D721Med (cell line): ENCODE measurements at regions not wholly inside any gene's neighbourhood (a gene's known extent, or its start where the extent isn't known, plus 50 kb on each side); places are given as distances from the start of the nearest gene placed in this dataset.
A peak's percentile ranks its signal among the peaks of the same experiment; 100 is the strongest.

Source experiments
- DNase-seq: peaks from one replicate; pipeline ENCODE4 v3.0.0; 2011; ENCODE audit warnings: low spot score; ENCODE audit not compliant: insufficient read length
- FAIRE-seq: peaks from 2 replicates; lab custom pipeline; 2011; peaks lifted over from hg19 to GRCh38; lab: Jason Lieb, UNC
- TF ChIP-seq, protein P1 (sequence below): IDR thresholded peaks from 2 replicates; pipeline ENCODE4 v1.5.1; 2012; ENCODE audit warnings: mild to moderate bottlenecking, control low read depth; ENCODE audit not compliant: insufficient read depth; ENCODE audit errors: missing control alignments

DNA sequence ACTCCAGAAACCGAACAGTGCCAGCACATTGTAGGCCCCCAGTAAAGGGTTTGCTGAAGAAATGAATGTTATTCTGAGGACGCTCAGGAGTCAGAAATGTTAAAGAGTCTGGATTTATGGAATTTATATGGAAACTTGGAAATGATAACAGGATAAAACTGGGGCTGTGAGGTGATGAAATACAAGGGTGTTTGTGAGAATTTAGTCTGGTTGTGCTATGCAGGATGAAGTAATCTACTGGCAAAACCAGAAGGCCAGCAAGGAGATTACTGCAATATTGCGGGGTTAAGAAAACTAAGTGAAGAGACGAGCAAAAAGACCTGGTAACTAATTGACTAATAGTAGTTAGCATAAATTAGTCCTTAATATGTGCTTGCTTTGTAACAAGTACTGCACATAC is 467.8 kb downstream of the ZEB2 start:
- DNase-seq (no peak), FAIRE-seq (no peak)
- TF ChIP-seq, protein P1, sequence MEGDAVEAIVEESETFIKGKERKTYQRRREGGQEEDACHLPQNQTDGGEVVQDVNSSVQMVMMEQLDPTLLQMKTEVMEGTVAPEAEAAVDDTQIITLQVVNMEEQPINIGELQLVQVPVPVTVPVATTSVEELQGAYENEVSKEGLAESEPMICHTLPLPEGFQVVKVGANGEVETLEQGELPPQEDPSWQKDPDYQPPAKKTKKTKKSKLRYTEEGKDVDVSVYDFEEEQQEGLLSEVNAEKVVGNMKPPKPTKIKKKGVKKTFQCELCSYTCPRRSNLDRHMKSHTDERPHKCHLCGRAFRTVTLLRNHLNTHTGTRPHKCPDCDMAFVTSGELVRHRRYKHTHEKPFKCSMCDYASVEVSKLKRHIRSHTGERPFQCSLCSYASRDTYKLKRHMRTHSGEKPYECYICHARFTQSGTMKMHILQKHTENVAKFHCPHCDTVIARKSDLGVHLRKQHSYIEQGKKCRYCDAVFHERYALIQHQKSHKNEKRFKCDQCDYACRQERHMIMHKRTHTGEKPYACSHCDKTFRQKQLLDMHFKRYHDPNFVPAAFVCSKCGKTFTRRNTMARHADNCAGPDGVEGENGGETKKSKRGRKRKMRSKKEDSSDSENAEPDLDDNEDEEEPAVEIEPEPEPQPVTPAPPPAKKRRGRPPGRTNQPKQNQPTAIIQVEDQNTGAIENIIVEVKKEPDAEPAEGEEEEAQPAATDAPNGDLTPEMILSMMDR: no peak

DNA sequence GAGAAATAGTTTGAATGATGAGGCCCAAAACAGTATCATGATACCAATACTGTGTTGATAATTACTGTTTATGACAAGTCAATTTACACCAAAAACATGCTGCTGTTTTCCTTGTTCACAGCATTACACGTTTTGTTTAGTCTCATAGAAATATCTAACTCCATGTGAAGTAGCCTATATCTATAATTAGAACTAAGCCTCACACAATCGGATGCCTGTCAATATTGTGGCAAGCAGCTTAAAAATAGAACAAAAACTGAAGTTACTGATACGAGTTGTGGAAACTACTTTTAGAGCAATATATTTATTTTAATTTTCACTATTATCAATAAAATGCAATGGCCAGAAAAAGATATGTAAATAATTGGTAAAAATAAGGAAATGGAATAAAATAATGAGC is 470.8 kb downstream of the ZEB2 start:
- DNase-seq: no peak
- TF ChIP-seq, protein P1: no peak
- FAIRE-seq: no peak

DNA sequence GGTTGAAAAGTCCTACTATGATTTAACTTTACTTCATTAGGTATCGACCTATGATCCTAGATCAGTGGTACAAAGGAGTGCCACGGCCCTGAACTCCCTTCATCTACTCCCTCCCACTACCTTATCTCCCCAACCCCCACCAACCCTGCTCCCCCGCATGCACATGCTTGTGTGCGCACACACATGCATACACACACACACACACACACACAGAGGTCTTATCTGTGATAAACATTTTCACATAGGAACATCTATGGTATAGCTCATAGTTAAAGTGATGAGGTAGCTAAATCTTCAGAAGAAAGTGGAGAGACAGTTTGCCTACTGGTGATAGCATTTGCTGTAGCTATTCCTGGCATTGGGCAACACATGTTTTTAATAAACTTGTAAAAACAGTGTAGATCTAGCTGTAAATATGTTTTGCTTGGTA is 471.3 kb downstream of the ZEB2 start:
- FAIRE-seq (no peak), DNase-seq (no peak)
- TF ChIP-seq, protein P1: no peak

DNA sequence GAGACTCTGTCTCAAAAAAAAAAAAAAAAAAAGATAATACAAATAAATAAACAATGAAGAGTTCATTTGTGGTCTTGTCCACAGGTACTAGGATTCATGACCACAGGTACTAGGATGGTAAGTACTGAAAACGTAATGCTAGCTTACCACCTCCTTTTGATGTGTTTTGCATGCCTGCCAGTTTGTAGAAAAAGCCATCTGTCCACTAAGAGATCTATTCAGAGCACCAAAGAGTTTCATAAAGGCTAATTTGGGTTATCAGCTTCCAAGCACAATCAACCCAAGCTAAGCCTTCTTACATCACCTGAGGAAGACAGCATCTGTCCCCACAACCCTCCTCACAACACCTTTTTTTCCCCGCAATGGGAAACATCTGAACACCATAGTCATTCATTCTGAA is 477.2 kb downstream of the ZEB2 start:
- FAIRE-seq: peak; percentile 48
- no peak for DNase-seq
- TF ChIP-seq, protein P1: no peak

DNA sequence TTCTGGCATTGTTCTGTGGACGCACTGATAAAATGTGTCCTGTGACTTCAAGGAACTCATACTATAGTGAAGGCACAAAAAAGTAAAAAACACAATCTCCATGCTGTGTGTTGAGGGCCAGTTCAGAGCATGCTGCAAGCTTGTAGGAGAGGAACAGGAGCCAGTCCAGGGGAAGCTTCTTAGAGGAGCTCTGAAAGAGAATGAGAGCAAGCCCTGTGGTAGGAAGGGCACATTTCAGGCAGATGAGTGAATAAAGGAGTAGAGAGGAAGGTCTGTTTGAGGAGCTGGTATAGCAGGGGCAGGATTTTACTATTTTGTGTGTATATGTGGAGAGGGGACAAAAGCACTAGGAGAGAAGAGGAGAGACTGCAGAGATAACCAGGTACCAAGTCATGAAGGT is 478.3 kb downstream of the ZEB2 start:
- FAIRE-seq (no peak), DNase-seq (no peak)
- TF ChIP-seq, protein P1: no peak

DNA sequence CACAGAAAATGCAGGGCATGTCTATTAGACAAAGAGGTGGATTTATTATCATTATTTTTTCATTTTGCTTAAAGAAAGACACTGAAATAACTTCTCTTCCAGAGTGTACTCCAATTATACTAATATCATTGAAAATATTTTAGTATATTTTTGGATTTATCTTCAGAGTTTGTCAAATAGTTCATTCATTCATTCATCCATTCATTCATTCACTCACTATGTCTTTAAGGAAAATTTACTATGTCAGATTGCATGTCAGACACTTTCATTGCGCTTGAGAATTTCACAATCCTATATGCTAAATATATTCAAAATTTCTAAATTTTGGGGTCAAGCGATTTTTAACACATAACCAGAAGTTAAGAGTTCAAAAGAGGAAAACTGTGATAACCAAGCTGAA is 479.1 kb downstream of the ZEB2 start:
- DNase-seq (no peak), FAIRE-seq (no peak)
- TF ChIP-seq, protein P1: no peak

DNA sequence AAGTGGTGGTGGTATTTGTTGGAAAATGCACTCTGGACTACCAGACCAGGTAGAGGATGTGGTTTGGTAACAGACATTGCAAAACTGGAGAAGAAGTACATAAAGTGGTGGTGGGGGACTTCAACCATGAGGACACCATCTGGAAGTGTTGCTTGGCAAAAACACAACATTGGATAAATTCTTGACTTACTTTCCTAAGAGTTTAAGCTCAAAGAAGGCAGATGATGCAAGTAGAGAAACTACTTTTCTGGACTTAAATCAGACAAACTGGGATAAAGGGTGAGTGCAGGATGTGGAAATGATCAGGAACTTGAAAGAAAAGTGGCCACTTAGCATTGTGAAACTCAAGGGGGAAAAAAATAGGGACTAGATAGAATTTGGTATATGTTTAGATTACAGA is 487.4 kb downstream of the ZEB2 start:
- TF ChIP-seq, protein P1: no peak
- FAIRE-seq: no peak
- DNase-seq: no peak
